AG08396 (cell line): ENCODE measurements at regions not wholly inside any gene's neighbourhood (a gene's known extent, or its start where the extent isn't known, plus 50 kb on each side); places are given as distances from the start of the nearest gene placed in this dataset.

Experiments
- DNase-seq: peaks from one replicate; pipeline ENCODE4 v3.0.0; 2012; ENCODE audit warnings: low spot score, mixed read lengths

DNA sequence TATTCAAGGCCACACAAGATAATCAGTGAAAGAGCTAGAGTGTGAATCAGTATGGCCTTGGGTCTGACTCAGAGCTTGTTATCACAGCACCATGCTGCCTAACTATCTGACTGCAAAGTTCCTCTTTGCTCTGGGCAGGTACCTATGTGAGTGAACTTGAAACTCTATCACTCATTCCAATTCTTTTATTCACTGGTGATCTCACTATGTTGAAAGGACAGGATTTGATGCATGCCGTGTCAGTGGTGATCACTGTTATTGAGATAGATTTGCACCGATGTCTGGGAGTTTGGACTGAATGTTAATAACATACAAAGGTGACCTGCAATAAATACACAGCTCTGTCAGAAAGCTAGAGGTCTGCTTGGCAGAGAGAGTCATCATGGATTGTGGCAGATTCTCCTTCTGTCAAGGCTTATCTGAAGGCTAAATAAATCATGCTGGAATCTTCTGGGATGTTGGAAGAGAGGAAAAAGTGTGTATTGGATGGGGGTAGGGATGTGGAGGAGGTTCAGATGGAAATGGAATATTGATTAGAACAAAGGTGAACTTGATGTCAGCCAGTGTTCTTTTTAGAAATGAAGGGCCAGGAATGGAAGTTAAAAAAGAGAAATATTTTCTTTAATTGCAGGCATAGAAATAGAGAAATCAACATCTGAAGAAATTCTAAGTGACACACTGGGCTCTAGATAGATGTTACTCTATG is 91.8 kb upstream of the TNC start:
- DNase-seq, result no peak

- DNase-seq, result no peak
These were observed 92.7 kb upstream of the TNC start for GRCh38 chr9:115210699-115211098.

DNA sequence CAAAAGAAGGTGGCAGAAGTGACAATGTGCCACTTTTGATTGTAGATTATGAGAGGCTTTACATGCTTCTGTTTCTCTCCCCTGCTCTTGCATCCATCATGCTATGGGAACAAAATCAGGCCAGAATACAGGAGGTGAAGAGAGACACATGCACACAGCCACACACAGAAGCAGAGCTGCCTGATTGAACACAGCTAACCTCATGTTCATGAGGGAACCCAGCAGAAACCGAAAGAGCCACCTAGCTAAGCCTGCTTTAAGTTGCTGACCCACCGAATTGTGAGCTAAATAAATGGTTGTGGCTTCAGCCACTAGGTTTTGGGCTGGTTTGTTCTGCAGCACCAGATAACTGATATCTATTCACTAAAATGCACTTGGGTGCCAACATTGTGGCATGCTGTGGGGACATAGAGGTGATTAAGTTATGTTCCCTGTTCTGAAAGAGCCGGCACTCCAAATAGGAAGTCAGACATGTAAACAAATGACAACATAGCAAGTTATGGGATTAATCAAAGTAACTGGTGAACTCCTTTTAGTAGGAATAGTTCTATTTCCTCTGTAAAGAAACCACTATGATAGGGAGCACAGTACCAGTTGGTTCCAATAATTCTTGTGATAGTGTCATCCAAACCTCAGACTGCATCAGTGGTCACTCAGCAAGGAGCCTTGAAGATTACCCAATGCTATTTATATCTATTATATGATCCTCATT is 93.6 kb upstream of the TNC start:
- no peak for DNase-seq

DNA sequence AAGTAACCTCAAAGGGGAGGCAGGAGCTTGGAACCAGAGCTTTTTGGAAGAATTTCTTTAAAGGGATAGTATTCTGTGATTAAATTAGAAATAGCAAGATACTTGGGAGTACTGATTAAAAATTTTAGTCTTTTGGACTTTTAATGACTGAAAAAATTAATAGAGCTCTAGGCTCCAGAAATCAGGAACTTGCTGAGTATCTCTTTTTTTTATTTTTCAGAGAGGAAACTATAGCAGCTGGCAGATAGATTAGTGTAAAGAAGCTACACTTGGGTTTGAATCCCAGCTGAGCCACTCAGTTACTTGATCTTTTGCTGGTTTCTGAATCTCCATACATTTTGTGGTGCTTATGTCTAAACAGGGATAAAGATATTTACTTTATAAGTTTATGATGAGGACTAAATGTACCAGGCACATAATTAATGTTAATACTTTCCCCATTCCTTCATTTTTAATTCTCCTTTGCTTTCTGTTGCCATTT is 94.2 kb upstream of the TNC start:
- no peak for DNase-seq

- no peak for DNase-seq
These were observed 94.9 kb upstream of the TNC start for GRCh38 chr9:115212832-115213231.

GRCh38 chr9:115213818-115214334 is 95.9 kb upstream of the TNC start:
- peak; percentile 61 for DNase-seq

GRCh38 chr9:115216873-115217272 is 98.9 kb upstream of the TNC start:
- no peak for DNase-seq

- no peak for DNase-seq
These were observed 102.5 kb upstream of the TNC start for GRCh38 chr9:115220319-115221005.

DNA sequence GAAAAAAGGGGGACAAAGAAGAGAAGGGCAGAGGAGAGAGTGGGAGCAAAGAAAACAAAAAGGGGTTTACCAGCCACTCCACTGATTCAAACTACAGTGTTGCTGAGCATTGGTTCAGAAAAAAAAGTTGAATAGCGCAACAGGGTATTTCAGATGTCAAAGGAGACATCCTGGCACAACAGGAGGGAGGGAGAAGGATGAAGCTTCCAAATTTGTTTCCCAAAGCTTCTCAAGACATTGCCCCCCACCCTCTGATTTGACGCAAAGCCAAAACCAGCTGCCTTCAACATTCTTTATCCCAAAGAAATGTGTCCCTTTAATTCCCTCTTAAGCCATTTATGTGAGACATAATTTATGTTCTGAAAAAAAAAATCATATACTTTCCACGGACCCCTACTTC is 105.5 kb upstream of the TNC start:
- DNase-seq, result no peak

- no peak for DNase-seq
These were observed 107.6 kb upstream of the TNC start for GRCh38 chr9:115225459-115226116.

- no peak for DNase-seq
These were observed 108.2 kb upstream of the TNC start for GRCh38 chr9:115226152-115226551.

- no peak for DNase-seq
These were observed 111.5 kb upstream of the TNC start for GRCh38 chr9:115229496-115229895.

DNA sequence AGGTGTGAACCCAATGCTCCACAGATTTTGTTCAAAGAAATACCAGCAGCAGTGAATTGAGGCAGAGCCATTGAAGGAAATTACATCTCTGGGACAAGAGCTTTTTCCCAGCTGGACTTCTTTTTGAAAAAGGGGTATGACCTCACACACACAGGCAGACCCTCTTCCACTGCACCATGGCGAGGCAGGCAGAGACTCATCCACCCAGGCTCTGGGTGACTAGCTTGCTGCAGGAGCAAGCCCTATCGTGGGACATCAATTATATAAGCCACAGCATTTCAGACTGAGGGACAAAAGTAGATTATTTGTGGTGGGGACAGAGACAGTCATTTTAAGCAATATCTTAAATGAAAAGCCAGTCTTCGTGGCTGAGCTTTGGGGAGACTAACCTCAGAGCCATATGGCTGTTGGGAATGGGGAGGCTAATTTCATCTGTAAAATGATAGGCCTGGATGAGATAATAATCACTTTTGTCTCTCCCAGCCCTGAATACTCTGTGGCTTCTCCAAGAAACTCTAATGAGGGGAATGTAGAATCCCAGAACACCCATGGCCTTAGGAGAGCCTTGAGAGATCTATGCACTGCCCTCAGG is 113.1 kb upstream of the TNC start:
- no peak for DNase-seq

DNA sequence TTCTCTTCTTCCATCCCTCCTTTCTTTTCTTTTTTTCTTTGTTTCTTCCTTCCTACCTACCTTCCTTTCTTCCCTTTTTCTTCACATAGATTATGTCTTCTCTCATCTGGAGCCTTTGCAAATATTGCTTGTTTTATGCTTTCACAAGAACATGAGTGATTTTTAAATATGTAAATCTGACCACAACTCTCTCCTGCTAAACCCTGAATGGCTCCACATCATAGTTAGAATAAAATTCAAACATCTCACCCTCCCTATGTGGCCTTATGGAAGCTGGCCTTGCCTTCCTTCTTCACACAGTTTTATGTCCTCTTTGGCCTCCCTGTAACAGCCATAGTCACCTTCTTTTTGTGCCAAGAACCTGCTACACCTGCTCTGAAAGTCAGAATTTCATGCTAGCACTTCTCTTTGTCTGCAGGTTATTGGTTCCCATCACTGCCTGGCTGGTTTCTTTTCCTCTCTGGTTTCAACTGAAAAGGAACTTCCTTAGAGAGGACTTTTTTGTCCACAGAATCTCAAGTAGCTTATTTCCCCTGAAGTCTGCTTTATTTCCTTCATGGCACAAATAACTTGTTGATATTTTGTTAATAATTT is 114.3 kb upstream of the TNC start:
- DNase-seq, result no peak

DNA sequence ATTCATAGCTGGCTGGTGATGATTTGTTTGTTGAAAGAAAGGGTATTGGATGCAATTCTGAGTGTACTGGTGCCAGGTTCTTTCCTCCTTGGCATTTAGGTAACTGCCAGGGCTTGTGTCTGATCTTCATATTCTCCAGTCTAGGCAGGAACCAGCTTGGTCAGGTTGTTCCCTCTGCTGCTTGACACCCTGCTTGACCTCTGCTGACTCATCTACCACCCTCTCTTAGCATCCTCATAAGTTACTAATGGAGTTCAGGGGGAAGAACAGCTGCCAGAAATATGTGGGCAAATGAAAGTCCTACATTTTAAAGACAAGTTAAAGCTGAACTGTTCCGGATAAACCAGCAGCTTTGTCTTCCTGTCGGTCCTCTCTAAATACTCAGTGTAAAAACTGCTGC is 116.1 kb upstream of the TNC start:
- DNase-seq, result peak; percentile 45

DNA sequence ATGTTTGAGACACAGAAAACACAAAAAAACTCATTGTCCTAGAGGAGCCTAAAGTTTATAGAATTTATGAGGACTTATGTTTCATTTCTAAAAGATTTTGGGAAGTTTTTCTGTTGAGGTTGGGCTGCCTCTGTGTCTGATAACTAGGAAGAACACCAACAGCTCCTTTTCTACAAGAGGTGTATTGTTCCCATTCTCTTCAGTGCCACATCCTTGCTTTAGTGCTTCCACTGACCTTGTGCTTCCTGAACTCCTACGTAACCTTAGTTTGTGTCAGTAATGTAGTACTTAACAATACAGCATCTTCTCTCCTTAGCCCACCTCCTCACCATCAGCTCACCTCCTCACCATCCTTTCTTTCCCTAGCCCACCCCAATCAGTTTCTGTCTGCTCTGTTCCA is 117.3 kb upstream of the TNC start:
- DNase-seq, result no peak

GRCh38 chr9:115237385-115237998 is 119.5 kb upstream of the TNC start:
- no peak for DNase-seq

GRCh38 chr9:115240676-115241075 is 122.7 kb upstream of the TNC start:
- no peak for DNase-seq

DNA sequence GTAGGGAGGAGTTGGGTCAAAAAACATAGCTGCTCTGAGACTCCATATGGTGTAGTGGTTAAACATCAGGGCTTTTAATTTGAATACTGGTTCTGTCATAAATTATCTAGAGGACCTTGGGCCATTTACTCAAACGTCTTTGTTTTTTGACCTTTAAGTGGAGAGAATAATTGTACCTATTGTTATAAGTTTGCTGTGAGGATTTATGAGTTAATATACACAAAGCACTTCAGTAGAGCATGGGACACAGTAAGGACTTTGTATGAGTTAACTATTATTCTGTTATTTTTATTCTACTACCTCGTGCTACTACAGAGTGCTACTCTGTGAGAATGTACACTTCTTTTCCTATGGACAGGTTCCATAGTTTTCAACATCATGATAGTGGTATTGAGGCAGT is 123.7 kb upstream of the TNC start:
- no peak for DNase-seq

GRCh38 chr9:115249488-115249887 is 131.5 kb upstream of the TNC start:
- no peak for DNase-seq

GRCh38 chr9:115250621-115251032 is 132.7 kb upstream of the TNC start:
- peak; percentile 77 for DNase-seq
